ENCODE measurements at regions not wholly inside any gene's neighbourhood (a gene's known extent, or its start where the extent isn't known, plus 50 kb on each side); places are given as distances from the start of the nearest gene placed in this dataset.

- TF ChIP-seq ZNF780A (CRISPR knock-in tag; IDR thresholded peaks at IDR 0.05) (no peak), IRF9 (tag; IDR thresholded peaks at IDR 0.05) (no peak), ZNF41 (CRISPR knock-in tag; conservative IDR thresholded peaks at IDR 0.05) (no peak)
These were observed 97.4 kb downstream of the OSR1 start (continued) for GRCh38 chr2:19261061-19261460.

- no peaks in the 10 kb centered on the region for H3K9me1 ChIP-seq (ENCODE audit: control insufficient read depth, insufficient read depth, low read length)
- no peak for FAIRE-seq
- H3K79me2 ChIP-seq (ENCODE audit: control insufficient read depth, insufficient read depth, low read length): no peaks in the 10 kb centered on the region
- intact Hi-C loops (cut with micrococcal nuclease) (no loop called here), in situ Hi-C loops (cut with MboI) (no loop called here)
- H4K20me1 ChIP-seq (replicated peaks; ENCODE audit: control insufficient read depth, insufficient read depth, low read length): no peaks in the 10 kb centered on the region
- no peaks in the 10 kb centered on the region for H3K9me3 ChIP-seq (replicated peaks; ENCODE audit: control insufficient read depth, insufficient read depth, low read depth, low read length)
- no peak overlapping the region for H3K4me3 ChIP-seq
- H3K4me2 ChIP-seq (ENCODE audit: insufficient read depth, low read length): no peak overlapping the region
- no peak for DNase-seq (ENCODE audit: extremely low read depth in 1 of 4, low spot score in 3 of 4)
- ChIA-PET POLR2A (no interaction called here), CTCF (ENCODE audit: low intra/inter-chr PET ratio) (no interaction called here)
- no peaks in the 10 kb centered on the region for H3K4me1 ChIP-seq (replicated peaks in 1 of 2; ENCODE audit: control insufficient read depth in 2 of 2, insufficient read depth in 2 of 2, low read length in 2 of 2)
- no peak overlapping the region for H3K9ac ChIP-seq (ENCODE audit: insufficient read depth in 1 of 2, low read depth in 2 of 2, low read length in 2 of 2)
- no peaks in the 10 kb centered on the region for H3K36me3 ChIP-seq (ENCODE audit: control insufficient read depth, insufficient read depth, low read length)
- H3K27ac ChIP-seq (ENCODE audit: extremely low read depth, low read depth, low read length): no peak overlapping the region
- H3K27me3 ChIP-seq (ENCODE audit: control insufficient read depth in 2 of 2, insufficient read depth in 2 of 2, low read length in 2 of 2): no peaks in the 10 kb centered on the region
- BruUV-seq (replicated peaks): no TSS peak
- ATAC-seq: no peak
- 0% methylated on average over 3 of the region's 3 CpGs for WGBS (ENCODE audit: insufficient coverage, low coverage, missing lambda C conversion rate)
- no peak overlapping the region for H2AFZ ChIP-seq (ENCODE audit: low read depth, low read length)
- no peak for TF ChIP-seq ZNF354B (CRISPR knock-in tag; IDR thresholded peaks at IDR 0.05)
- TF ChIP-seq PYGO2 (tag; IDR thresholded peaks at IDR 0.05): no peak
- no peak for TF ChIP-seq ZNF592 (IDR thresholded peaks at IDR 0.05)
- TF ChIP-seq NKRF (IDR thresholded peaks at IDR 0.05; ENCODE audit: borderline replicate concordance): no peak
- no peak for TF ChIP-seq ZNF274 (IDR thresholded peaks at IDR 0.05; ENCODE audit: borderline replicate concordance, low read depth, low read length)
- no peak for TF ChIP-seq ZBTB9 (CRISPR knock-in tag; IDR thresholded peaks at IDR 0.05)
- no peak for TF ChIP-seq TAF9B (IDR thresholded peaks at IDR 0.05; ENCODE audit: partially characterized antibody)
- no peak for TF ChIP-seq CC2D1A (IDR thresholded peaks at IDR 0.05)
- no peak for TF ChIP-seq TAF15 (IDR thresholded peaks at IDR 0.05; ENCODE audit: low read depth, low read length)
- TF ChIP-seq HDAC6 (IDR thresholded peaks at IDR 0.05; ENCODE audit: low read depth, low read length): no peak
These were observed 102.3 kb downstream of the OSR1 start for GRCh38 chr2:19256121-19256601.
